ENCODE measurements at regions not wholly inside any gene's neighbourhood (a gene's known extent, or its start where the extent isn't known, plus 50 kb on each side); places are given as distances from the start of the nearest gene placed in this dataset.

DNA sequence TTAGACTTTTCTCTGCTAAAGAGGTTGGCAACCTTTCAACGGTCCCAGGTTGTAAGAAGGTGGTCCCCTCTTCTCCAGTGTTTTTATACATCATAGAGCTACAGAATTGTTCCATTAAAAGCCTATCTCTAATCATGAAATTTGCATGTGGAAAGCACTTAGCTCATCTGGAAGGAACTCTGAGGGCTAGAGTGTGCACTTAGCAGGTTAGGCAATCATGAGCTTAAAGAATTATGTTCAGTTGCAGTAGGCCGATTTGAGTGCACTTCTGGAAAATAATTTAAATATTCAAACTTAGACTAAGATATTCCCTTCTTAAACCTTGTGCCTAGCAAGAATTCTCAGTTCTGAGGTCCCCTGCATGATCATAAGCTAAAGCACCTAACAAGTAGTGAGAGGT is 468.7 kb downstream of the SPATA31D1 start:
- H3K4me3 ChIP-seq (ENCODE audit: control insufficient read depth, low read depth, low read length), result no peak overlapping the region
- no peak for TF ChIP-seq CTCF (conservative IDR thresholded peaks at IDR 0.05; ENCODE audit: control insufficient read depth, insufficient read depth, low read depth, low read length)
- no peak for DNase-seq (ENCODE audit: low read depth)

GRCh38 chr9:82457891-82458290 is 469.3 kb downstream of the SPATA31D1 start:
- DNase-seq (ENCODE audit: low read depth), result no peak
- TF ChIP-seq CTCF (conservative IDR thresholded peaks at IDR 0.05; ENCODE audit: control insufficient read depth, insufficient read depth, low read depth, low read length), result no peak
- no peak overlapping the region for H3K4me3 ChIP-seq (ENCODE audit: control insufficient read depth, low read depth, low read length)

DNA sequence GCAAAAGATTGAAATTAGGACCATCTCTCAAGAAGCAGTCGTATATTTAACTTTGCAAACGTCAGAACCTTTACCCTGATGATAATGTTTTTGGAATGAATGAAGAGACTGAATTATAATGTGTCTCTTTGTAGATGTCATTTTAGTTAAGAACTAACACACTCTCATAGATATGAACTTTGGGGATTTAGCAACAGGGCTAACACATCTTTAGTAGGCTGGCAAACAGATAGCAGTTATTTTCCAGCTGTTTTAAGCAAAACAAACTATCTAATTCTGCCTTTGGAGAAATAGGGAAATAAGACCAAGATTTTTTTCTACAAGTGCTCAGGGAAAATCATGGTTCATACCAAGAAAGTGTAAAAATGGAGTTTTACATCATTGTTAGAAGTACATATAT is 469.7 kb downstream of the SPATA31D1 start:
- no peak for DNase-seq (ENCODE audit: low read depth)
- H3K4me3 ChIP-seq (ENCODE audit: control insufficient read depth, low read depth, low read length), result no peak overlapping the region
- no peak for TF ChIP-seq CTCF (conservative IDR thresholded peaks at IDR 0.05; ENCODE audit: control insufficient read depth, insufficient read depth, low read depth, low read length)

- no peak overlapping the region for H3K4me3 ChIP-seq (ENCODE audit: control insufficient read depth, low read depth, low read length)
- DNase-seq (ENCODE audit: low read depth), result peak; percentile 20
- TF ChIP-seq CTCF (conservative IDR thresholded peaks at IDR 0.05; ENCODE audit: control insufficient read depth, insufficient read depth, low read depth, low read length), result peak; percentile 32
Observed at GRCh38 chr9:82466616-82467260, 478.2 kb downstream of the SPATA31D1 start.

GRCh38 chr9:82467436-82467835 is 478.9 kb downstream of the SPATA31D1 start:
- no peak for DNase-seq (ENCODE audit: low read depth)
- TF ChIP-seq CTCF (conservative IDR thresholded peaks at IDR 0.05; ENCODE audit: control insufficient read depth, insufficient read depth, low read depth, low read length), result no peak
- H3K4me3 ChIP-seq (ENCODE audit: control insufficient read depth, low read depth, low read length), result no peak overlapping the region

DNA sequence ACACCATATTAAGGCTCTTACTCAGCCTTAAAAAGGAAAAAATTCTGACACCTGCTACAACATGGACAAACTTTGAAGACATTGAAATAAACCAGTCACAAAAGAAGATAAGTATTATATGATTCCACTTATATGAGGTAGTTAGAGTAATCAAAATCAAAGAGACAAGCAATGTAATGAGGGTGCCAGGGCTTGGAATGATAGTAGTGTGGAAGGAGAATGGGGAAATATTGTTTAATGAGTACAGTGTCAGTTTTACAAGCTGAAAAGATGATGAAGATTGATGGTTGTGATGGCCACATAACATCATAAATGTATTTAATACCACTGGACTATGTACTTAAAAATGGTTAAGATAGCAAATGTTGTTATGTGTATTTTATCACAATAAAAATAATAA is 485.7 kb downstream of the SPATA31D1 start:
- H3K4me3 ChIP-seq (ENCODE audit: control insufficient read depth, low read depth, low read length), result no peak overlapping the region
- TF ChIP-seq CTCF (conservative IDR thresholded peaks at IDR 0.05; ENCODE audit: control insufficient read depth, insufficient read depth, low read depth, low read length), result no peak
- no peak for DNase-seq (ENCODE audit: low read depth)

Data from fibroblast of mammary gland (primary cell).